ENCODE measurements at regions not wholly inside any gene's neighbourhood (a gene's known extent, or its start where the extent isn't known, plus 50 kb on each side); places are given as distances from the start of the nearest gene placed in this dataset.

GRCh38 chr11:41971592-41971991 is 512.1 kb upstream of the LRRC4C start:
- no peak for DNase-seq (ENCODE audit: low read depth)

- DNase-seq (ENCODE audit: low read depth), result no peak
Observed at GRCh38 chr11:41978945-41979344, 519.5 kb upstream of the LRRC4C start.

- no peak for DNase-seq (ENCODE audit: low read depth)
Observed at GRCh38 chr11:41980741-41981140, 521.3 kb upstream of the LRRC4C start.

GRCh38 chr11:41982276-41982675 is 522.8 kb upstream of the LRRC4C start:
- DNase-seq (ENCODE audit: low read depth), result no peak

- no peak for DNase-seq (ENCODE audit: low read depth)
Observed at GRCh38 chr11:41982975-41983374, 523.5 kb upstream of the LRRC4C start.

- DNase-seq (ENCODE audit: low read depth), result no peak
Observed at GRCh38 chr11:41983475-41983874, 524.0 kb upstream of the LRRC4C start.

- no peak for DNase-seq (ENCODE audit: low read depth)
Observed at GRCh38 chr11:41984023-41984422, 524.6 kb upstream of the LRRC4C start.

- DNase-seq (ENCODE audit: low read depth), result no peak
Observed at GRCh38 chr11:41985799-41986198, 526.3 kb upstream of the LRRC4C start.

- no peak for DNase-seq (ENCODE audit: low read depth)
Observed at GRCh38 chr11:41988951-41989572, 529.6 kb upstream of the LRRC4C start.

GRCh38 chr11:41989823-41990380 is 530.5 kb upstream of the LRRC4C start:
- DNase-seq (ENCODE audit: low read depth), result no peak

GRCh38 chr11:41996533-41996932 is 537.1 kb upstream of the LRRC4C start:
- DNase-seq (ENCODE audit: low read depth), result no peak

GRCh38 chr11:41997844-41998401 is 538.5 kb upstream of the LRRC4C start:
- DNase-seq (ENCODE audit: low read depth), result no peak

GRCh38 chr11:41999066-41999465 is 539.6 kb upstream of the LRRC4C start:
- no peak for DNase-seq (ENCODE audit: low read depth)

- DNase-seq (ENCODE audit: low read depth), result no peak
Observed at GRCh38 chr11:42003801-42004200, 544.3 kb upstream of the LRRC4C start.

GRCh38 chr11:42006766-42007165 is 547.3 kb upstream of the LRRC4C start:
- DNase-seq (ENCODE audit: low read depth), result no peak

GRCh38 chr11:42012271-42012670 is 552.8 kb upstream of the LRRC4C start:
- DNase-seq (ENCODE audit: low read depth), result no peak

GRCh38 chr11:42013656-42014201 is 554.3 kb upstream of the LRRC4C start:
- no peak for DNase-seq (ENCODE audit: low read depth)

GRCh38 chr11:42021911-42022310 is 562.5 kb upstream of the LRRC4C start:
- DNase-seq (ENCODE audit: low read depth), result no peak

- DNase-seq (ENCODE audit: low read depth), result no peak
Observed at GRCh38 chr11:42023267-42023666, 563.8 kb upstream of the LRRC4C start.

GRCh38 chr11:42025121-42025803 is 565.8 kb upstream of the LRRC4C start:
- no peak for DNase-seq (ENCODE audit: low read depth)

GRCh38 chr11:42034826-42035225 is 575.4 kb upstream of the LRRC4C start:
- no peak for DNase-seq (ENCODE audit: low read depth)

- no peak for DNase-seq (ENCODE audit: low read depth)
Observed at GRCh38 chr11:42036201-42036600, 576.7 kb upstream of the LRRC4C start.

- DNase-seq (ENCODE audit: low read depth), result no peak
Observed at GRCh38 chr11:42043312-42043711, 583.9 kb upstream of the LRRC4C start.
